GM21825 (cell line): ENCODE measurements at regions not wholly inside any gene's neighbourhood (a gene's known extent, or its start where the extent isn't known, plus 50 kb on each side); places are given as distances from the start of the nearest gene placed in this dataset.

Experiments
- ATAC-seq: cut with Tn5 transposase; IDR thresholded peaks from one replicate; pipeline ENCODE4 v1.9.1; 2021; ENCODE audit warnings: mild to moderate bottlenecking, moderate library complexity; ENCODE audit not compliant: unreplicated experiment

DNA sequence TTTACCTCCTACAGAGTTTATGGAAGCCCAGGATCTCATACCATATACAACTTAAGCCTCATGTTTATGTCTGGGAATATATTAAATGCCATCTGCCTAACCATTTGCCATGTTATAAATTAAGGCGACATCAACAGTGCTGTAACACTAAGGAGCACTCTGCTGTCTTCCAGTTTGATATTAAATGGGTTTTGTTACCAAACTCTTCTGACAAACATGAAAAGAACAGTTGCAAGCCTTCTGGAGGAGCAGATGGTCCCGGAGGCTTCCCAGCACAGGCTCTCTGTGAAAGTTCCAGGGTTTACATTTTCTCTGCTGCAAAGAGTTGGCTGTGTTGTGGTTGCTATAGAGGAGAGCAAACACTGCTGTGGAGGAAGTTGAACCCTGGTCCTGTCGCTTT is 545.3 kb upstream of the SALL1 start:
- no peak for ATAC-seq

GRCh38 chr16:51691109-51691508 is 540.0 kb upstream of the SALL1 start:
- ATAC-seq, result no peak

- no peak for ATAC-seq
Measured at GRCh38 chr16:51685498-51685897, 534.4 kb upstream of the SALL1 start.

DNA sequence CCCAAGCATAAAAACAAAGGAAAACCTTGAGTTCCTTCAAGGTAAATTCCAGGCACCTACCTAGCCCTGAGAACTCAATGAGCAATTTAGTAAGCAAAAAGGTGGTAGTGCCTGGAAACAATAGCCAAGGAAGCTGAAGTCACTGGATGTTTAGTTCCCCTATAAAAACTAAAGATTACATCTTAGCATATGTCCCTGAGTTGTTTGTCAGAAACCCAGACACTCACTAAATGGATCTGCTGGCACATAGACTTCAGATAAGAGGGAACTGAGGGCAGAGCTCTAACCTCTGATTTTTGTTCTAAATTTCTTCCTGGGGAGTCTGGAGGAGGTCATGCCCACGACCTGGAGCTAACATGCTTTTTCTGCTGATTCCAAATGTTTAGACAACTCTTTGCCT is 532.8 kb upstream of the SALL1 start:
- no peak for ATAC-seq

DNA sequence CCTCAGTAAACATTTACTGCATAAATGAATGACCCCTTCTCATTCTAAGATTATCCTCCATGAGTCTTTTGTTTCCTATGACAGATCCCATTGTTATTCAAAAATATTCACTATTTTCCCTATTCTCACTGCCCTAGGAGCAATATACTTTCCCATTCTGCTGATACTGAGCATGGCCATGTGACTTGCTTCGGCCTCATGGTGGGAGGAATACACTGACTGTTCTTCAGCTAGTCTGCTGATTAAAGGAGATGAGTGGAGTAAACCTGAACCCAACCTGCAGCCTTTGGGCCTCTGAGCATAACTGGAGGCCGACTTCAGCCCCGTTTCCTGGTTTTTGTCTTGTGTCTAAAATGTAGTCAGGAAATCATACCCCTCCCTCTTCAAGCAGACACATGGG is 531.8 kb upstream of the SALL1 start:
- ATAC-seq, result no peak

DNA sequence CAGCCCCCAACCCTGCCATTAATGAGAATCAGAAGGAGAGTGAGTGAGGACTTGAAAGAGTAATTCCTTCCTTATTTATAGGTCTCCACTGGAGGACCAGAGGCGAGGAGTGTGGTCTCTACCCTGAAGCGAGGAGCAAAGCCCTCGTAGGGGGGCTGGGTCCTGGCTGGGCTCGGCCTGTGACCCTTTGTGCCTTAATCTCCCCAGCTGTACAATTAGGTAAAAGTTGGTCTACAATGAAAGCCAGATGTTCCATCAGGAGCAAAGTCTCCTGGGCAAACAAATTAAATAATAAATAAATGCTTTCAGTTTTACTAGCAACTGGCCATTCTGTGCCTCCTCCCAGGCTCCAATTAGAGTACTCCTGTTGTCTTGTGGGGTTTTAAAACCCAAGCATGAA is 523.5 kb upstream of the SALL1 start:
- ATAC-seq, result no peak

DNA sequence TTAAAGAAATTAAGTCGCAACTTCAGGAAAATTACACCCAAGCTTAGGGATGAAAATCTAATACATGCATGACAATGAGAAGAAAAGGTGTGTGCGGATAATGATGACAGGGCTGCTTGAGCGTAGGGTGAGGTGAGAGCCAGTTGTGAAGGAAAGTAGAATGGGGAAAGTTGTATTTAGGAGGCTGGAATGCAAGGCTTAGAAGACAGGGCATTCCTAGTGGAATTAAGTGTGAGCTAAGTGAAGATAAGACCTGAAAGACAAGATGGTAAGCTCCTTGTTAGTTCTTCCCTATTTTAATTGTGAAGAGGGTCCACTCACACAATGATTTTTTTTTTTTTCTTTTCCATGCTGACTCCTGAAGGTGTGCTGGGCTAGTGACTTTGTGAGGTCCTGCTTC is 519.5 kb upstream of the SALL1 start:
- no peak for ATAC-seq

DNA sequence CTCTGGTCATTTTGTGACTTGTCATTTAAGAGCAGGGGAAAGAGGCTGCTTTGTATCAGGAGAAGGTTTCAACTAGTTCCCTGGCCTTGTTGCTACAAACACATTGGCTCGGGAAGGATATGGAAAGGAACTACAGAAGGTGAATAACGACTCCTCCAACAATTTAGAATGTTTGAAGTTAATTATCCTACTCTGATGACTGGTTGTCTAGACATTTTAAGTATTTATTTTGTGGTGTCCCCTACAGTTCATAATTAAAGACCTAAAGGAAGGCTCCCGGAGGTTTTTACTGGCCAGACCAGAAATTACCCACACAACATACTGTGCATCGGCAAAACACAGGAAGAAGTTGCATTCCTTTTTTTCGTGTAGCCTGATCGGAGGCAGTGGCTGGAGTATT is 515.8 kb upstream of the SALL1 start:
- ATAC-seq, result no peak

- ATAC-seq, result no peak
Measured at GRCh38 chr16:51666074-51666473, 515.0 kb upstream of the SALL1 start.

DNA sequence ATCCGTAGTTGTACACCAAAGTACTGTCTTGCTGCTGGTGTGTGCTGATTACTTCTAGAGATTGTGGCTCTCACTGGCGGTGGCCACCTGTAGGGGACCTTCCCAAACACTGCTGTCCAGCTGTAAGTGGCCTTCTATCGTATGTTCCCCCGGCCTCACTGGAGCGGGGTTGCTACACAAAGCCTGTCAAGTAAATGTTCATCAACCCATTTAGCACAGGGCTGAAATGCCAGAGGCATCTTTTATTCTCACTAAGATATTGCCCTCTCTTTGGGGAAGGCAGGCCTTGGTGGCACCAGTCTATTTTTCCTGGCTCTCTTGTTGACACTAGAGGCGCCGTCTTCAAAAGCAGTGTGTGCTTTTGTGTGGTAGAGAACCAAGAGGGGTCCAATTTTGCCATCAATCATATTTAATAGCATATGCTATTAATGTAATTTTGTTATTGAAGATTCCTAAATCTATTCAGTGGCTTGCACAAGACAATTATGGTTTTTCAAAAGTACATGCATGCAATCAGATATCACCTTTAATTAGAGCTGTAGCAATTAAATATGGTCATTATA is 514.4 kb upstream of the SALL1 start:
- no peak for ATAC-seq

DNA sequence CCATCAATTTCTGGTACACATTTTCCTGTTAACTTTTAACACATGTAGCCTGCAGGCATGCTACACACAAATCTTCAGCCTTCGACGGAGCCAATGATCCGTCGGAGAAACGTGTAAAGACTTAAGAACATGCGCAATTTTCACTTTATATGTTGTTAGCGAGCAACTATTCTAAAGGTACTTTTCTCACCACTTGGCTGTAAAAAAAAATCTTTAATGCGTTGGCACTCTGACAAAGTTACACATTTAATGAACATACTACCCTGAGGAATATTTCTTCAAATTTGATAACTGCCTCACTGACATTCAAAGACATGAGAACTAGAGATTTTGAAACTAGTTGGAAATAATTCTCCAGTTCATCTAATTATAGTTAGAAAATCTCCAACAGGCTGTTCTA is 507.5 kb upstream of the SALL1 start:
- ATAC-seq, result no peak

DNA sequence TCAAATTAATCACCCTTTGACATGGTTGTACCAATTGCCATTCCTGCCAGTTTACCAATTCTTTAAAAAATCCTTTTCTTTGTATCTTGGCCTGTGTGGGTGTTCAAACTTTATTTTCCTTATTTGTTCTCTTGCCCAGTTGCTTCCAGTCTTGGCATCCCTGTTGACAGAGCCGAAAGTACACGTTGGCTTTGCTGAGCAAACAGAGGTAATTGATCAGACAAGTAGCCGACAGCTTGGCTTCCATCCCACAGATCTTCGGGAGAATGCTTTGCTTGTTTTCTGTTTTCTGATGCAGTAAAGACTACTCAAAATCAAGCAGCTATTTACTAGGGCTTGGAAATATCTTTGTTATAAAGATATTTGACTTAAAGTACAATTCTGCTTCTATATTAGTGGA is 506.8 kb upstream of the SALL1 start:
- ATAC-seq, result no peak

GRCh38 chr16:51655249-51655648 is 504.2 kb upstream of the SALL1 start:
- ATAC-seq, result no peak

DNA sequence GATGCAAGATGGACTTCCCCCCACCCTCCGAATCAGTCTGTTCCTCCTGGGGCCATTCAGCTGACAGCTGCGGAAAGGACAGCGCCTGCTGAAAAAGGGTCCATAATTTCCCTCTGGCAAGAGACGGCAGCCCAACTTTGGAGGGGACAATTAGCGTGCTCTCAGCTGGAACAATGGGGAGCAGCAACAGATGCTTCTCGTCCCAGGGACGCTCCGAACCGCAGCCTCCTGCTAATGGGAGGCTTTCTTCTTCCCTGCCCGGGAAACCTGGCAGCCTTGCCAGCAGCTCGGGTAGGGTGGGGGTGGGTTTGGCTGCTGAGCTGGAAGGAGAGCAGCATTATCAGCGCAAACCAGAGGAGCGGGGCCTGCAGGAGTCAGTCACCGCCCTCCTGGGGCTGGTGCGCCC is 500.0 kb upstream of the SALL1 start:
- no peak for ATAC-seq

DNA sequence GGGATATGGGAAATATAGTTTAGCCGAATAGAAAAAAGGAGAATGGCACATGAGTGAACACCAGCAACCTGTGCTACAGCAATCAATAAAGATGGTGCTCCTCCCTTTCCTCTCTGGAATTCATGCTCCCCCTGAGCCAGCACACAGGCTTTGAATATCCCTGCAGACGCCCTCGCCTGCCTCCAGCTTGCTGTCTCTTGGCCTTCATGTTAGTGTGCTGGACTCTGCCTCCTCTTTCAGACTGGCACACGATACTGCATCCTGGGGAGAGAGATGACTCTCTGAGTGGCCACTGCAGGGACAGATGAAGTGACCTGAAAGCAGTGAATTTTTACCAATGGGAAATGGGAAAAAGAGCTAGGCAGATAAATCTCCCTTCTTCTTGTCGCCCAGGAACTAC is 498.6 kb upstream of the SALL1 start:
- no peak for ATAC-seq

GRCh38 chr16:51648526-51648925 is 497.5 kb upstream of the SALL1 start:
- no peak for ATAC-seq

- no peak for ATAC-seq
Measured at GRCh38 chr16:51641191-51641765, 490.2 kb upstream of the SALL1 start.

DNA sequence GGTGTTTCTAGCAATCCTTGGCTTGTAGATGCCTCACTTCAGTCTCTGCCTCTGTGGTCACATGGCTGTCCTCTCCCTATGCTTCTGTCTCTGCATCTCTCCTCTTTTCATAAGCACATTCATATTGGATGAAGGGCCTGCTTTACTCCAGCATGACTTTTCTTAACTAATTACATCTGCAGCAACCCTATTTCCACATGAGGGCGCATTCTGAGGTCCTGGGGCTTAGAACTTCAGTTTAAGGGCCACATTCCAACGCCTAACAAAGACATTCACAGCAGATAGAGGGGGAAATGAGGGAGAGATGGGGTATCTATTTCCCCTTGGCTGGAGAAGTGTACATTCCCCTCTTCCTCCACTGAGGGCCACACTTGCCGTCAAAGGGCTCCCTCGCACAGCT is 489.1 kb upstream of the SALL1 start:
- ATAC-seq, result no peak

DNA sequence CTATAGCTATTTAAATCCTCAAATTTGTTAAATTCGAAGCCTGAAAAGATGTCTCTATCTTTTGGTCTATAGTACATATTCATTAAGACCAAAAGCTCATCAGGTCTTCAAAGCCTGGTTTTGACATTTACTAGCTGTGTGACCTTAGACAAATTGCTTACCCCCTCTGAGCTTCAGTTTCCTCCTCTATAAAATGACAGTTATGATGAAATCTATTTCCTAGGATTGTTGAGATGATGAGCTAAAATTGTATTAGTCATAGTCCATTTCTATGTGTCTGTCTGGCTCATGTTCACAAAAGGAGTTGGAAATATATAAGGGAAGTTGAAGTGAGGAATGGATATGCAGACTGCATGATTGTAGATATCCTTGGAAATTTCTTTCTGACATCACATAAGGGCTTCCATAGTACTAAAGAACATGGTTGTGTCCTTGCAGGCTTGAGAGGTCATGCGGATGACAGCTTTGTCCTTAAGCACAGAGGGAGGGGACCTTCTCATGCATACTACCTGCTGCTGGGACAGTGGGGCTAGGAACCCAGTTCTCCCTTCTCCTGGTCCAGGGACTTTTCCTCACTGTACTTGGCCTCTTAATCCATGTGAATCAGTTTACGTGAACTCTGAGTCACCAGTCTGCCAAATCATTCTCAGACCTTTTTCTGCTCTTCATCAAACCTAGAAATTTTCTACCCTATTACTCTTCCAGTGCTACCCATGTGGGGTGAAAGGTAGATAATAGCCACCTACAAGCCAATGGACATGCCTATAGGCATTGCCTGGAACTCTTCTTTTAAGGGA is 487.5 kb upstream of the SALL1 start:
- no peak for ATAC-seq

GRCh38 chr16:51637770-51638094 is 486.7 kb upstream of the SALL1 start:
- no peak for ATAC-seq

DNA sequence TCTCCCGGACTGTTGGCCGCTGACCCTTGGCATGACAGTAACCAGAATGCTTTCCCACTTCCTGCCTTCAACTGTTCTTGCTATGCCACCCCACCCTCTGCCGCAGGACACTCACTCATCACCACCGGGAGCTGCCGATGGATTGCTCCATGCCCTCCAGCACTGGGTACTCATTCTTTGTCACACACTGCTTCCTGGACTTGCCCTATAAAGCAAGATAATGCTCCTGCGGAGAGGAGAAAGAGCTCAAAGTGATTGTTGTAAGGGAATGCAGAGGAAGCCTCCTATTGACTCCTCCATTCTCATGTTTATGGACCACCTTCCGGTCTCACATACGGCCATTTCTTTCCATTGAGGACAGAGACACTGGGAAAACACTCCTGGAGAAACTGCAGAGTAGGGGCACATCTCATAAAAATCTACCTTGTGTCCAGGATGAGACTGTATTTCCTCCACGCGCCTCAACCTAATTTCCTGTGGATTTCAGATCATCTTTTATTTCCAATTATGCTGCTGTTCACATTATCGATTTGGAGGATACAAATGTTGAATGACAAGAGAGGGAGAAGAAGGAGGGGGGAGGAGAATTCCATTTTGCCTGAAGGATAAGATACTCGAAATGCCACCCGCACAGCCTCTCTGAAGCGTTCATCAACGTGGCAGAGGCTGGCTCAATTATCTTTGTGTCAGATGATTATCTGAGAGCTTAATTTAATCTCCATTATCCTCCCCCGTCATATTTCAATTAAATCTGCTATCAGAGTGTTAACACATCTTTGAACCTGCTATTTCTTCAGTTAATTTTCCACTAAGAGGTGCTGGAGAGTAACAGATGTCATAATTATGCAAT is 486.1 kb upstream of the SALL1 start:
- ATAC-seq, result no peak

DNA sequence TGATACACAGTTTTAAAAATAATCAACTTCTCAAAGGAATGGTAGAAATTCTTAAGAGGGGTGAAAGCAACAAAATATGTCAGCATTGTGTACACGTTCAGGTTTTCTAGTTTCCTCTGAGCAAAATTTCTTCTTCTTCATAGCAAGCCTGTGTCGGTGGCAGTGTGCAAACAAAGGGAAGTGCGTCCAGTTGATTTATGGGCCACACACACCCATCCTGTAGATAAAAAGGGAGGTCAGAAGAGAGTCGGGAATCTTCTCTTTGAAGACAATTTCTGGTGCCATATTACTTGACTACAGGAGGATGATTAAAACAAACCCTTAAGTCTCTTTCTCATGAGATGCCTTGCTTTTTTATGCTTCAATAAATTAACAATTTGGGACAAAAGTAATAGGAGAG is 484.1 kb upstream of the SALL1 start:
- no peak for ATAC-seq
